Left lung (tissue), 4 donors: ENCODE measurements at regions not wholly inside any gene's neighbourhood (a gene's known extent, or its start where the extent isn't known, plus 50 kb on each side); places are given as distances from the start of the nearest gene placed in this dataset.
A peak's percentile ranks its signal among the peaks of the same experiment; 100 is the strongest.

ENCODE experiments used
- ATAC-seq: fragments of 200-7000 bp; cut with Tn5 transposase; one replicate; pipeline ENCODE4 v1.9.1; 2020; ENCODE audit warnings: moderate library complexity
- DNase-seq, 4 donors: peaks; one replicate each; pipeline ENCODE4 v3.0.0-alpha.2; 2013 to 2020
- H3K27ac ChIP-seq, 2 donors: fragments of 200-600 bp; sonication (generic) in 1 of 2; one replicate each; pipeline versions ENCODE4 v1.5.0 to v1.8.0; 2020 to 2021
- H3K27me3 ChIP-seq, 2 donors: fragments of 200-600 bp; sonication (generic) in 1 of 2; one replicate each; pipeline versions ENCODE4 v1.5.0 to v1.8.0; 2020 to 2021
- H3K36me3 ChIP-seq, 2 donors: fragments of 200-600 bp; sonication (generic) in 1 of 2; one replicate each; pipeline versions ENCODE4 v1.5.0 to v1.8.0; 2020 to 2021
- H3K4me1 ChIP-seq, 2 donors: fragments of 200-600 bp; one replicate each; pipeline ENCODE4 v1.8.0; 2021
- H3K4me3 ChIP-seq, 2 donors: fragments of 200-600 bp; sonication (generic) in 1 of 2; one replicate each; pipeline versions ENCODE4 v1.5.0 to v1.8.0; 2020 to 2021; ENCODE audit warnings: mild to moderate bottlenecking in 1 of 2
- H3K9me3 ChIP-seq, 2 donors: fragments of 200-600 bp; sonication (generic) in 1 of 2; one replicate each; pipeline versions ENCODE4 v1.5.0 to v1.8.0; 2020 to 2021
- intact Hi-C, 2 donors: fragments of 100-400 bp; cut with DNase I; formaldehyde crosslinking; loops; one replicate each; pipeline versions ENCODE4 v1.11.2 to v1.14.2; 2022
- TF ChIP-seq, protein P1 (sequence below), 2 donors: fragments of 200-600 bp; sonication (generic) in 1 of 2; IDR thresholded peaks; one replicate each; pipeline versions ENCODE4 v1.5.0 to v1.8.0; 2021; ENCODE audit warnings: antibody characterized with exemption in 2 of 2
- donor health status: DM: no; HTN: yes; CAD: no.
- donor health status: DM: no; HTN: no; CAD: no.

DNA sequence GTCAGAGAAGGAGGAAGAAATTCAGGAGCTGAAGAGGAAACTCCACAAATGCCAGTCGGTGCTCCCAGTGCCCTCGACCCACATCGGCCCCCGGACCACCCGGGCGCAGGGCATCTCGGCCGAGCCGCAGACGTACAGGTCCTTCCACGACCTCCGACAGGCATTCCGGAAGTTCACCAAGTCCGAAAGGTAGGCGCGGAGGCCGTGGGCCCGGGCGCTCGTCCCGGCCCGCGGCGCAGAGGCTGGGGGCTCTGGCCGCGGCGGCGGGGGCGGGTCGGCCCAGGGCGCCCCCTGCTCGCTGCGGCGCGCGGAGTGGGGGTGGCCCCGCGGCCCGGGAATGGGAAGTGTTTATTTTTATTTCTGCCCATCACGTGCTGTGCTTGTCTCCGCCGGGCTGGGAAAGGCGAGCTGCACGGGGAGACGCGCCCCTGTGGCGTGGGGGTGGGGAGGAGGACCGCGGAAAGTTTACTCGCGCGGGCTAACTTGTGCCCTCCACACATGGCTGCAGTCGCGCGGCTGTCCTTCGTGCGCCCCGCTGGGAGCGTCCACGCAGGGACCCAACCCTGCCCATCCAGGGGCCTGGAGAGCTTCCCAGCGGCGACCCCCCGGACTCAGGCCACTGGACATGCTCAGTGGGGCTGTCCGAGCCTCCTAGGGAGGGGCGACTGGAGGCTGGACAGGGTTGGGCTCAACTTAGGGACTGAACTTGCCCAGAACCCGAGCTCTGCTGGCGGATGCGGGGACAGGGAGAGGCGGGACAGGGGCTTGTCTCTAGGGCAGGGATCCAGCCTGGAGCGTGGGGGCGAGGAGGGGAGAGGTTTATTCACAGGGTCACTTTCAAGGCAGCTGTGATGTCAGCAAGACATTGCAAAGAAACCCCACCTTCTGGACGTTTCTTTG is 82.6 kb upstream of the PRKG1 start:
- ATAC-seq: peak; percentile 59
- H3K4me3 ChIP-seq: peak overlapping the region; percentile 52 to 63
- H3K4me1 ChIP-seq: no peaks in the 10 kb centered on the region
- intact Hi-C loops: no loop called here
- H3K9me3 ChIP-seq: no peaks in the 10 kb centered on the region
- peak; percentile 61 to 86 (median 80) for DNase-seq
- H3K27ac ChIP-seq: peak overlapping the region; percentile 82 to 94
- H3K36me3 ChIP-seq: no peaks in the 10 kb centered on the region
- peaks cover 0 to 59% of the 10 kb centered on the region in 2 donors for H3K27me3 ChIP-seq
- TF ChIP-seq, protein P1, sequence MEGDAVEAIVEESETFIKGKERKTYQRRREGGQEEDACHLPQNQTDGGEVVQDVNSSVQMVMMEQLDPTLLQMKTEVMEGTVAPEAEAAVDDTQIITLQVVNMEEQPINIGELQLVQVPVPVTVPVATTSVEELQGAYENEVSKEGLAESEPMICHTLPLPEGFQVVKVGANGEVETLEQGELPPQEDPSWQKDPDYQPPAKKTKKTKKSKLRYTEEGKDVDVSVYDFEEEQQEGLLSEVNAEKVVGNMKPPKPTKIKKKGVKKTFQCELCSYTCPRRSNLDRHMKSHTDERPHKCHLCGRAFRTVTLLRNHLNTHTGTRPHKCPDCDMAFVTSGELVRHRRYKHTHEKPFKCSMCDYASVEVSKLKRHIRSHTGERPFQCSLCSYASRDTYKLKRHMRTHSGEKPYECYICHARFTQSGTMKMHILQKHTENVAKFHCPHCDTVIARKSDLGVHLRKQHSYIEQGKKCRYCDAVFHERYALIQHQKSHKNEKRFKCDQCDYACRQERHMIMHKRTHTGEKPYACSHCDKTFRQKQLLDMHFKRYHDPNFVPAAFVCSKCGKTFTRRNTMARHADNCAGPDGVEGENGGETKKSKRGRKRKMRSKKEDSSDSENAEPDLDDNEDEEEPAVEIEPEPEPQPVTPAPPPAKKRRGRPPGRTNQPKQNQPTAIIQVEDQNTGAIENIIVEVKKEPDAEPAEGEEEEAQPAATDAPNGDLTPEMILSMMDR (IDR thresholded peaks at IDR 0.05): no peak

- ATAC-seq: peak; percentile 7
- intact Hi-C loops: no loop called here
- H3K27ac ChIP-seq: peak overlapping the region; percentile 82 to 94
Measured at GRCh38 chr10:50992356-50992901, 81.9 kb upstream of the PRKG1 start.

GRCh38 chr10:50992972-50993766 is 81.1 kb upstream of the PRKG1 start:
- peak overlapping the region; percentile 52 to 63 for H3K4me3 ChIP-seq
- TF ChIP-seq, protein P1 (IDR thresholded peaks at IDR 0.05): no peak
- H3K27ac ChIP-seq: peak overlapping the region; percentile 82 to 94
- no peaks in the 10 kb centered on the region for H3K9me3 ChIP-seq
- DNase-seq (peak; percentile 38 to 86 (median 76)), ATAC-seq (peak; percentile 60)
- H3K36me3 ChIP-seq: no peaks in the 10 kb centered on the region
- peaks cover 0 to 59% of the 10 kb centered on the region in 2 donors for H3K27me3 ChIP-seq
- intact Hi-C loops: no loop called here
- H3K4me1 ChIP-seq: no peaks in the 10 kb centered on the region

More at GRCh38 chr10:50992356-50992901, 81.9 kb upstream of the PRKG1 start:
- Histone ChIP-seq H3K4me3 (peak overlapping the region; percentile 52 to 63), H3K27me3 (peaks cover 0 to 59% of the 10 kb centered on the region in 2 donors), H3K9me3 (no peaks in the 10 kb centered on the region), H3K4me1 (no peaks in the 10 kb centered on the region), H3K36me3 (no peaks in the 10 kb centered on the region)
- TF ChIP-seq, protein P1 (IDR thresholded peaks at IDR 0.05): no peak
- peak in 2 of 4 donors; percentile 43 to 55 for DNase-seq

DNA sequence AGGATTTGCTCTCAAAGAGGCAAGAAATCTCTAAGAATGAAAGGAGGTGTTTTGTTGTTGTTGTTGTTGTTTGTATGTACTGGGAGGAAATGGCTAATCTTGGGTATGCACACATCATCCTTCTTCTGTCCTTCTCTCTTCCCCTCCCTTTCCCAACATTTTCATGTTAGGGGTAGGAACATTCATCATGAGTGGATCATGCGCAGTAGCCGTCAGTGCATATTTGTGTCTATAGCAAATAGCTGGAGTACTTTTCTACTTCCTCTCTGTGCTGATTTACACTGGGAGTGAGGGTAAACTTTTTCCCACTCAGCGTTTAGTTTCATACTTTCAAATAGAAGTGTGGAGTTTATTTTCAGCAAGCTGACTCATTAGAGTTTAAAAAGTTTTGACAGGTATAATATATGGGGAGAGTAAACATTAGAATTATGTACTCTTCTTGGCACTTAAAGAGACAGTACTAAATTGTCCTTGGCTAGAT is 80.5 kb upstream of the PRKG1 start:
- DNase-seq (peak in 3 of 4 donors; percentile 56 to 82 (median 78)), ATAC-seq (peak; percentile 67)
- Histone ChIP-seq H3K27me3 (peaks cover 0 to 58% of the 10 kb centered on the region in 2 donors), H3K4me1 (no peaks in the 10 kb centered on the region), H3K27ac (peak overlapping the region; percentile 82 to 94), H3K36me3 (no peaks in the 10 kb centered on the region), H3K9me3 (no peaks in the 10 kb centered on the region), H3K4me3 (peak overlapping the region; percentile 52 to 63)
- intact Hi-C loops: no loop called here
- TF ChIP-seq, protein P1 (IDR thresholded peaks at IDR 0.05): no peak
